ENCODE measurements at regions not wholly inside any gene's neighbourhood (a gene's known extent, or its start where the extent isn't known, plus 50 kb on each side); places are given as distances from the start of the nearest gene placed in this dataset.

- Histone ChIP-seq H3F3A (ENCODE audit: low read depth) (no peaks in the 10 kb centered on the region), H3K79me2 (ENCODE audit: low read depth) (no peaks in the 10 kb centered on the region), H3K4me2 (no peak overlapping the region), H3K36me3 (no peaks in the 10 kb centered on the region), H2AFZ (replicated peaks) (no peak overlapping the region), H3K4me3 (no peak overlapping the region), H3K9ac (no peak overlapping the region), H3K27me3 (no peaks in the 10 kb centered on the region), H4K20me1 (ENCODE audit: low read depth) (no peaks in the 10 kb centered on the region), H3K4me1 (no peaks in the 10 kb centered on the region), H3K9me3 (ENCODE audit: low read depth) (no peaks in the 10 kb centered on the region), H3K27ac (no peak overlapping the region)
- peak; percentile 49 for TF ChIP-seq CTCF (IDR thresholded peaks at IDR 0.05)
- no peak for TF ChIP-seq EZH2 (IDR thresholded peaks at IDR 0.05)
- no peak for TF ChIP-seq EZH2phosphoT487 (IDR thresholded peaks at IDR 0.05)
- Mint-ChIP-seq H3K4me1 (no peaks in the 10 kb centered on the region), H3K36me3 (no peaks in the 10 kb centered on the region), H3K27ac (no peak overlapping the region), H3K27me3 (ENCODE audit: insufficient read depth, low read depth) (no peaks in the 10 kb centered on the region), H3K4me3 (no peak overlapping the region), H3K9me3 (no peaks in the 10 kb centered on the region)
- DNase-seq (ENCODE audit: low spot score), result no peak
Observed at GRCh38 chr4:151604238-151604637, 156.6 kb downstream of the GATB start.

- no peak for TF ChIP-seq EZH2phosphoT487 (IDR thresholded peaks at IDR 0.05)
- no peak for TF ChIP-seq EZH2 (IDR thresholded peaks at IDR 0.05)
- TF ChIP-seq CTCF (IDR thresholded peaks at IDR 0.05), result no peak
Observed at GRCh38 chr4:151605215-151605614, 155.6 kb downstream of the GATB start.

GRCh38 chr4:151606061-151606460 lies 154.7 kb downstream of the GATB start:
- no peak for DNase-seq (ENCODE audit: low spot score)
- H3K4me2 ChIP-seq, result no peak overlapping the region
- H3K4me1 Mint-ChIP-seq, result no peaks in the 10 kb centered on the region
- TF ChIP-seq CTCF (IDR thresholded peaks at IDR 0.05) (no peak), EZH2 (IDR thresholded peaks at IDR 0.05) (no peak), EZH2phosphoT487 (IDR thresholded peaks at IDR 0.05) (no peak)
- H3K27ac ChIP-seq, result no peak overlapping the region
- H3K79me2 ChIP-seq (ENCODE audit: low read depth), result no peaks in the 10 kb centered on the region
- no peaks in the 10 kb centered on the region for H3K4me1 ChIP-seq
- H3K27ac Mint-ChIP-seq, result no peak overlapping the region
- H3K9ac ChIP-seq, result no peak overlapping the region
- H3K9me3 ChIP-seq (ENCODE audit: low read depth), result no peaks in the 10 kb centered on the region
- H3K36me3 Mint-ChIP-seq, result no peaks in the 10 kb centered on the region
- H3K27me3 Mint-ChIP-seq (ENCODE audit: insufficient read depth, low read depth), result no peaks in the 10 kb centered on the region
- H3K4me3 ChIP-seq, result no peak overlapping the region
- no peaks in the 10 kb centered on the region for H3F3A ChIP-seq (ENCODE audit: low read depth)
- no peaks in the 10 kb centered on the region for H4K20me1 ChIP-seq (ENCODE audit: low read depth)
- no peak overlapping the region for H3K4me3 Mint-ChIP-seq
- H2AFZ ChIP-seq (replicated peaks), result no peak overlapping the region
- no peaks in the 10 kb centered on the region for H3K36me3 ChIP-seq
- no peaks in the 10 kb centered on the region for H3K9me3 Mint-ChIP-seq
- no peaks in the 10 kb centered on the region for H3K27me3 ChIP-seq

More at GRCh38 chr4:151605215-151605614, 155.6 kb downstream of the GATB start:
- Mint-ChIP-seq H3K4me1 (no peaks in the 10 kb centered on the region), H3K27ac (no peak overlapping the region), H3K9me3 (no peaks in the 10 kb centered on the region), H3K4me3 (no peak overlapping the region), H3K27me3 (ENCODE audit: insufficient read depth, low read depth) (no peaks in the 10 kb centered on the region), H3K36me3 (no peaks in the 10 kb centered on the region)
- Histone ChIP-seq H3K79me2 (ENCODE audit: low read depth) (no peaks in the 10 kb centered on the region), H3K27me3 (no peaks in the 10 kb centered on the region), H3K9me3 (ENCODE audit: low read depth) (no peaks in the 10 kb centered on the region), H3K9ac (no peak overlapping the region), H3K4me1 (no peaks in the 10 kb centered on the region), H4K20me1 (ENCODE audit: low read depth) (no peaks in the 10 kb centered on the region), H2AFZ (replicated peaks) (no peak overlapping the region), H3F3A (ENCODE audit: low read depth) (no peaks in the 10 kb centered on the region), H3K4me3 (no peak overlapping the region), H3K36me3 (no peaks in the 10 kb centered on the region), H3K27ac (no peak overlapping the region), H3K4me2 (no peak overlapping the region)
- no peak for DNase-seq (ENCODE audit: low spot score)

Measured in neural progenitor cell (in vitro differentiated cells).